Pancreas (tissue), 10 donors: ENCODE measurements at regions not wholly inside any gene's neighbourhood (a gene's known extent, or its start where the extent isn't known, plus 50 kb on each side); places are given as distances from the start of the nearest gene placed in this dataset.

ENCODE experiments used
- ATAC-seq, 4 donors: fragments of 200-7000 bp; cut with Tn5 transposase; one replicate each; pipeline versions ENCODE4 v1.8.0 to v1.9.1; 2020; ENCODE audit warnings: mild to moderate bottlenecking in 4 of 4, moderate library complexity in 4 of 4
- DNase-seq, 6 donors: peaks; one replicate each; pipeline ENCODE4 v3.0.0-alpha.2; 2020
- FAIRE-seq: peaks from 2 replicates; lab custom pipeline; 2012; peaks lifted over from hg19 to GRCh38; lab: Jason Lieb, UNC
- H3K27ac ChIP-seq, 4 donors: fragments of 200-600 bp; sonication (generic); 1 replicate in 3 of 4; 2 replicates in 1 of 4; pipeline versions ENCODE4 v1.5.0 to v1.8.0; 2020
- H3K27me3 ChIP-seq, 4 donors: fragments of 200-600 bp; one replicate each; pipeline ENCODE4 v1.8.0; 2021
- H3K36me3 ChIP-seq, 3 donors: fragments of 200-600 bp; sonication (generic) in 1 of 3; one replicate each; pipeline versions ENCODE4 v1.5.0 to v1.8.0; 2020 to 2021
- H3K4me1 ChIP-seq, 3 donors: fragments of 200-600 bp; one replicate each; pipeline ENCODE4 v1.8.0; 2021
- H3K4me3 ChIP-seq, 4 donors: fragments of 200-600 bp; sonication (generic) in 2 of 4; one replicate each; pipeline versions ENCODE4 v1.5.0 to v1.8.0; 2020 to 2021
- H3K9me3 ChIP-seq, 4 donors: fragments of 200-600 bp; one replicate each; pipeline ENCODE4 v1.8.0; 2021
- CTCF ChIP-seq, 4 donors: fragments of 200-600 bp; sonication (generic) in 3 of 4; IDR thresholded peaks; one replicate each; pipeline versions ENCODE4 v1.5.0 to v1.8.0; 2021; ENCODE audit warnings: antibody characterized with exemption in 4 of 4
- WGBS, 2 donors: extraction: QIAGEN DNeasy Blood & Tissue Kit; methylation state at CpG; one replicate each; pipeline ENCODE4 v1.1.7; 2013; 5-methylcytosine and 5-hydroxymethylcytosine counted together
- intact Hi-C, 3 donors: fragments of 100-400 bp; cut with DNase I; formaldehyde crosslinking; loops; one replicate each; pipeline versions ENCODE4 v1.11.1 to v1.14.2; 2022
- donor health status: healthy with polysubstance abuse.
- donor health status: DM: no; HTN: no; CAD: no; lungs with moderate emphysema.
- donor health status: DM: no; HTN: no; CAD: no.
- donor health status: control.
- donor health status: control.
- donor health status: Bipolar disorder and iron deficiency.
- donor health status: DM: yes; HTN: yes; CAD: no.
- donor health status: DM: no; HTN: no; CAD: no.
- donor health status: DM: no; HTN: no; CAD: no.
- donor health status: DM: yes; HTN: yes; CAD: no.

GRCh38 chr6:6516666-6517458 is 71.7 kb upstream of the LY86 start:
- Histone ChIP-seq H3K27ac (no peak overlapping the region), H3K9me3 (no peaks in the 10 kb centered on the region), H3K36me3 (no peaks in the 10 kb centered on the region), H3K4me3 (no peak overlapping the region), H3K27me3 (peaks cover 0 to 2% (median 0%) of the 10 kb centered on the region in 4 donors), H3K4me1 (no peaks in the 10 kb centered on the region)
- ATAC-seq, result peak in 1 of 4 donors; percentile 55
- DNase-seq, result no peak
- no peak for TF ChIP-seq CTCF (IDR thresholded peaks at IDR 0.05)
- 46 to 53% methylated on average over 11 of the region's 11 CpGs for WGBS, 2 donors
- no peak for FAIRE-seq
- intact Hi-C loops, result no loop called here

GRCh38 chr6:6518631-6519427 is 69.7 kb upstream of the LY86 start:
- no peak overlapping the region for H3K27ac ChIP-seq
- no peak for TF ChIP-seq CTCF (IDR thresholded peaks at IDR 0.05)
- WGBS, 2 donors, result 34 to 38% methylated on average over 7 of the region's 7 CpGs
- ATAC-seq (no peak), FAIRE-seq (no peak), DNase-seq (no peak)
- intact Hi-C loops, result no loop called here
- H3K4me3 ChIP-seq, result no peak overlapping the region
- H3K9me3 ChIP-seq, result no peaks in the 10 kb centered on the region
- peaks cover 0 to 3% (median 0%) of the 10 kb centered on the region in 4 donors for H3K27me3 ChIP-seq
- H3K4me1 ChIP-seq, result no peaks in the 10 kb centered on the region
- no peaks in the 10 kb centered on the region for H3K36me3 ChIP-seq

GRCh38 chr6:6521961-6522482 is 66.5 kb upstream of the LY86 start:
- no peaks in the 10 kb centered on the region for H3K4me1 ChIP-seq
- no peak for TF ChIP-seq CTCF (IDR thresholded peaks at IDR 0.05)
- H3K4me3 ChIP-seq, result no peak overlapping the region
- H3K27me3 ChIP-seq, result peaks cover 0 to 3% (median 0%) of the 10 kb centered on the region in 4 donors
- 64 to 72% methylated on average over 8 of the region's 8 CpGs for WGBS, 2 donors
- H3K9me3 ChIP-seq, result no peaks in the 10 kb centered on the region
- no peak for FAIRE-seq
- no peak for DNase-seq
- intact Hi-C loops, result no loop called here
- no peak for ATAC-seq
- no peak overlapping the region for H3K27ac ChIP-seq
- no peaks in the 10 kb centered on the region for H3K36me3 ChIP-seq

- Histone ChIP-seq H3K4me1 (no peaks in the 10 kb centered on the region), H3K9me3 (no peaks in the 10 kb centered on the region), H3K27me3 (peaks cover 0 to 3% (median 0%) of the 10 kb centered on the region in 4 donors), H3K4me3 (no peak overlapping the region), H3K36me3 (no peaks in the 10 kb centered on the region), H3K27ac (no peak overlapping the region)
- FAIRE-seq (no peak), DNase-seq (no peak), ATAC-seq (no peak)
- intact Hi-C loops, result no loop called here
- WGBS, 2 donors, result 42 to 43% methylated on average over 5 of the region's 5 CpGs
- no peak for TF ChIP-seq CTCF (IDR thresholded peaks at IDR 0.05)
Observed at GRCh38 chr6:6522709-6523108, 65.8 kb upstream of the LY86 start.
